GM12874 (cell line): ENCODE measurements at regions not wholly inside any gene's neighbourhood (a gene's known extent, or its start where the extent isn't known, plus 50 kb on each side); places are given as distances from the start of the nearest gene placed in this dataset.

Source experiments
- TF ChIP-seq, protein P1 (sequence below): IDR thresholded peaks from 2 replicates; pipeline ENCODE4 v1.5.1; 2011; ENCODE audit warnings: low read depth, mild to moderate bottlenecking, control low read depth, low read length, moderate library complexity; ENCODE audit not compliant: insufficient read depth

DNA sequence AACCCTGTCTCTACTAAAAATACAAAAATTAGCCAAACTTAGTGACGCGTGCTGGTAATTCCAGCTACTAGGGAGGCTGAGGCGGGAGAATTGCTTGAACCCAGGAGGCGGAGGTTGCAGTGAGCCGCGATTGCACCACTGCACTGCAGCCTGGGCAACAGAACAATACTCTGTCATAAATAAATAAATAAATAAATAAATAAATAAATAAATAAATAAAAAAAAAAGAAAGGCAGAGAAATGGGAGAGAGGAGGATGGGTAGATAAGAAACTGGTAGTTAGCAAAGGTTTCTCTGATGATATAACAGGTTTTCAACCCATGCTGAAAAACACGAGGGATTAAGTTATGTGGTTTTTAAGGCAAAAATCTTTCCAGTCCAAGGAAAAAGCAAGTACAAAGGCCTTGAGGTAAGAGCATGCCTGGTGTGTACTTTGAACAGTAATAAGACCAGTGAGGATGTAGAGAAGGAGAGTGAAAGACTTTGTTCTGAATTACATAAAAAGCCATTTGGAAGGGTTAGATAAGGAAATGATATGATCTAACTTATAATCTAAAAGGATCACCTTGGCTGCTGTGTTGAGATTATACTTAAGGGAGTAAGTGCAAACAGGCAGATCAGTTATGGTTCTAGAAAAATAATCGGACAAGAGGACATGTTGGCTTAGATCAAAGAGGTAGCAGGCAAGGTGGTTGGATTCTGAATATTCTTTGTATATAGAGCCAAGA lies 159.3 kb downstream of the PTH2R start:
- TF ChIP-seq, protein P1, sequence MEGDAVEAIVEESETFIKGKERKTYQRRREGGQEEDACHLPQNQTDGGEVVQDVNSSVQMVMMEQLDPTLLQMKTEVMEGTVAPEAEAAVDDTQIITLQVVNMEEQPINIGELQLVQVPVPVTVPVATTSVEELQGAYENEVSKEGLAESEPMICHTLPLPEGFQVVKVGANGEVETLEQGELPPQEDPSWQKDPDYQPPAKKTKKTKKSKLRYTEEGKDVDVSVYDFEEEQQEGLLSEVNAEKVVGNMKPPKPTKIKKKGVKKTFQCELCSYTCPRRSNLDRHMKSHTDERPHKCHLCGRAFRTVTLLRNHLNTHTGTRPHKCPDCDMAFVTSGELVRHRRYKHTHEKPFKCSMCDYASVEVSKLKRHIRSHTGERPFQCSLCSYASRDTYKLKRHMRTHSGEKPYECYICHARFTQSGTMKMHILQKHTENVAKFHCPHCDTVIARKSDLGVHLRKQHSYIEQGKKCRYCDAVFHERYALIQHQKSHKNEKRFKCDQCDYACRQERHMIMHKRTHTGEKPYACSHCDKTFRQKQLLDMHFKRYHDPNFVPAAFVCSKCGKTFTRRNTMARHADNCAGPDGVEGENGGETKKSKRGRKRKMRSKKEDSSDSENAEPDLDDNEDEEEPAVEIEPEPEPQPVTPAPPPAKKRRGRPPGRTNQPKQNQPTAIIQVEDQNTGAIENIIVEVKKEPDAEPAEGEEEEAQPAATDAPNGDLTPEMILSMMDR: no peak

DNA sequence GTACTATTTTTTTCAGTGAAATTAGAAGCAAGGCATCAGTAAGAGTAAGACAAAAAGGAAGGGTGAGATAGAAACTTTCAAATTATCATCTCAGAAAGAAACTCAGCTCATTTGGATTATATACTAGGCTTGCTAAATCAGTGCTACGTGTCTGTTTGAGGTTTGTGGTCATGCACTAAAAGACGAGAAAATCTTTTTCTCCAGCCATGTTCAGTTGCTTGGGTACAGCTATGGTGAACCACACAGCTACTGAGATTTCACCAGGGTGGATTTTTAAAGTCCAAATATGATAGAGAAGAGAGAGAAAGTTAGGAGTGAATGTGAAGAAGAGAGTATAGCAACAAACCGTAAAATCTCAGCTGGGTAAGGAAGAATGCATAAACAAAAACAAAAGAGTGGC lies 161.6 kb downstream of the PTH2R start:
- TF ChIP-seq, protein P1: no peak

DNA sequence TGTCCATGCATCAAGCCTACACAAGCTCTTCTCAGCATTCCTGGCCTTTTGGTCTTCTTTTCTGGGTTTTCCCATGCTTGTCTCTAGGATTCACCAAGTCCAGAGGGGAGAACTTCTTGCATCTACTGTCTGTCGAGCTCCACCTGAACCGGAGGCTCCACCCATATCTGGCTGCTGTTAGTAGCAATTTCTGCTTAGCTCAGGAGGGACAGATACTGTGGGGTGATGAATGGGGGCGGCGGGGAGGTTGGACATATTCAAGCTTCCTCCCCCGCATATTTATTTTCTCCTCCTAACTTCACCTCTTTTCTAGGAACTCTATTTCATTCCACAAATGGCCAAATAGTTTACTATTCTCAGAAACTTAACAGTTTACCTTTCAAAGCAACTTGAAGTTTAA lies 163.5 kb downstream of the PTH2R start:
- TF ChIP-seq, protein P1: no peak

DNA sequence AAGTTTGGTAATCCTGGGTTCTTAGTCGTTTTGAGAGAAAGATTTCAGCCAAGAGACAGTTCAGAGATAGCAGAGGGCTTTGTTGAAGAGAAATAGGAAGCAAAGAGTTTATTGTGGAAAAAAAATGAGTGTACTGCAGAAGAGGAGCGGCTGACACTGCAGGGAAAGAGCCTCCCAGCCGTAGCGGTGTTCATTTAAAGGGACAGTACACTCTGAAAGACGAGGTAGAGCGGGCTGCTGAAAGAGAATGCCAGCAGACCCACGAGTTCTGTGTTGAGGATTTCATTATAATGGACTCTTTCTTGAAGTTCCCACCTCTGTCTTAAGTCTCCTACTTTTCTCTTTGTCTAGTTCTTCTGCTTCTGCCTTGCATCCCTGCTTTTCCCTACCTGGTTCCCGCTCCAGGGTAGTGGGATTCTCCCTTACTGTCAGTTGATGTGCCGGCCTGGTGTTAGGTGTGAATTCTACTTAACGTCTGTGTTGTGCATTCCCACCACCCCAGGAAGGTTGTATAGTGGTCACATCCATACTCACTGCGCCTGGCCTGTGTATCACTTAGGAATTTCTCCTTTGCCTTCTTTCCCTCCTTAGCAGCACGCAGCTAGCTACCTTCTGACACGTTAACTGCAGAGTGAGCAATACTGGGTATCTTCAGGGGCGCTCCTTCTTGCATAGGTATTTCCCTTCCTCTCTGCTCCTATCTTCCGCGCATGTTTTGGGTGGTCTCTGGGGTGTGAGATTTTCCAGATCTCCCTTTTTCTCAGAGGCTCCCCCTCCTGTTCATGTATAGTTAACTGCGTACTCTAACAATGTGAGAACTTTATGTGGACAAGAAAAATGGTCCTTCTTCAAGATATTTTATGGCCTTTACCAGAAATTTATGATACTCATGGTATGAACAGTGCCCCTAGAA lies 164.5 kb downstream of the PTH2R start:
- TF ChIP-seq, protein P1: no peak

DNA sequence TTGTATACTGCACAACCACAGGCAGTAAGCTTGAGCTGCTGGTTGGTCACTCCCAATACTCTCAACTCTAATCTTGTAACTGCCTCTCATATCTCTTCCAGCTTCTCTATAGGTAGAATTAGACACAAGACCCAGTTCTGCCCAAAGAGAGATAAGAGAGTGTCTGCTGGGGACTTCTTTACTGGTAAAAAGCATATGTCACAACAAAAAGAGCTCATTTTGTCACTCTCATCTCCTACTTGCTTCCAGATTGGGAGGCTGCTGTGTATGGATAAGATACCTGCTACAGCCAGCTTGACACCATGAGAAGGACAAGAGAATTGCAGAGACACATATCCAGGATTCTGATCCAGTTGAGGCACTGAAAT lies 165.2 kb downstream of the PTH2R start:
- TF ChIP-seq, protein P1: no peak

DNA sequence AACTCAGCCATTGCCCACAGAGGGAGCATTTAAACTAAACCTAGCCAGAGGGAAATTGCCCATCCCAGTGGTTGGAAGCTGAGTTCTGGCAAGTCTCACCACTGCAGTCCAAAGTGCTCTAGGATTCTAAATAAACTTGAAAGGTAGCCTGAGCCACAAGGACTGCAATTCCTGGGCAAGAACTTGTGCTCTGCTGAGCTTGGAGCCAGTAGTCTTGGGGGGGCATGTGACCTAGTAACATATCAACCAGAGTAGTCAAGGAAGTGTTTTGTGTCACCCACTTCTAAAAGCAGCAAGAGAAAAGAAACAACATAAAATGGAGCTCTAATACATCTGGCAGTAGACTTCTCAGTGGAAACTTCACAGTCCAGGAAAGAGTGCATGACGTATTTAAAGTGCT lies 167.0 kb downstream of the PTH2R start:
- TF ChIP-seq, protein P1: no peak

DNA sequence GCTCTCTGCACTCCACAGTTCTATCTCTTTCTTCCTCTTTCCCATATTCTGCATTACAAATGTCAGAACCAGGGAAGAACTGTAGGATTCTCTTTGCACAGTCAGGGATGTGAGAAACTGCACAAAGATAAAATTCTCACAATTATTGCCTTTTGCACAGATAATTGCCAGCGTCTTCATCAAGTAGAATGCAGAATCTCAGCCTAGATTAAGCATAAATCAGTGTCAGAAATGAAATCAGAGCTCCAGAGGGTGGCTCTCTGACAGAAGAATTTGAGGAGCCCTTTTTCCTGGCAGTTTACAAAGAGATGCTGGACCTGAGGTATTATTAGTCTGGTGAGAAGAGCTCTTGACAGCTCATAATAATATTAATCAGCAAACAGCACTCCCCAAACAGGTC lies 173.1 kb downstream of the PTH2R start:
- TF ChIP-seq, protein P1: no peak
